GM12878 (cell line): ENCODE measurements at regions not wholly inside any gene's neighbourhood (a gene's known extent, or its start where the extent isn't known, plus 50 kb on each side); places are given as distances from the start of the nearest gene placed in this dataset.

Experiments used
- ATAC-seq: fragments of 200-7000 bp; cut with Tn5 transposase; 3 replicates; pipeline ENCODE4 v1.9.1; 2020; ENCODE audit warnings: mild to moderate bottlenecking, moderate library complexity
- BruUV-seq: library from RNA; stranded (reverse); fragments of 400-500 nt; replicated peaks from 2 replicates; lab custom pipeline; 2021; lab: Mats Ljungman, UMichigan
- CTCF ChIA-PET: fragments of 300-600 bp; sonication (Branson Sonifier 250); formaldehyde crosslinking; extraction: SDS; loops from one replicate; lab custom pipeline; 2021; ENCODE audit warnings: inconsistent platforms; lab: Yijun Ruan, JAX
- POLR2A ChIA-PET: fragments of 350-600 bp; formaldehyde crosslinking; extraction: SDS; loops from one replicate; lab custom pipeline; 2021; ENCODE audit warnings: inconsistent platforms; lab: Charles Lee
- RAD21 ChIA-PET: fragments of 300-600 bp; sonication (Branson Sonifier 250); formaldehyde crosslinking; loops from one replicate; lab custom pipeline; 2023; ENCODE audit warnings: antibody characterized with exemption; ENCODE audit not compliant: unreplicated experiment; lab: Charles Lee
- SMC1A ChIA-PET: fragments of 300-600 bp; sonication (Branson Sonifier 250); formaldehyde crosslinking; loops from one replicate; lab custom pipeline; 2023; ENCODE audit not compliant: unreplicated experiment, uncharacterized antibody; lab: Charles Lee
- DNase-seq: peaks from one replicate; pipeline ENCODE4 v3.0.0-alpha.2; 2011; ENCODE audit warnings: low read depth, low spot score
- FAIRE-seq: peaks from 3 replicates; lab custom pipeline; 2011; peaks lifted over from hg19 to GRCh38; lab: Jason Lieb, UNC
- H2AFZ ChIP-seq: 2 replicates; pipeline ENCODE4 v1.6.0; 2011; ENCODE audit warnings: low read depth, low read length, control low read depth; ENCODE audit not compliant: control insufficient read depth
- H3K27ac ChIP-seq: 2 replicates; pipeline ENCODE4 v1.5.1; 2011; ENCODE audit warnings: control low read depth; ENCODE audit not compliant: control insufficient read depth, insufficient read depth
- H3K27me3 ChIP-seq, 2 experiments: replicated peaks in 1 of 2; 2 replicates each; pipeline versions ENCODE4 v1.6.0 to v1.6.1; 2011; ENCODE audit warnings: low read length in 1 of 2; ENCODE audit not compliant: control insufficient read depth in 2 of 2, insufficient read depth in 2 of 2
- H3K36me3 ChIP-seq, 2 experiments: 2 replicates each; pipeline ENCODE4 v1.5.1; 2011; ENCODE audit warnings: low read length in 1 of 2; ENCODE audit not compliant: control insufficient read depth in 2 of 2, insufficient read depth in 2 of 2
- H3K4me1 ChIP-seq: 2 replicates; pipeline ENCODE4 v1.6.1; 2011; ENCODE audit warnings: mild to moderate bottlenecking, low read length, moderate library complexity, mixed read lengths; ENCODE audit not compliant: control insufficient read depth, insufficient read depth
- H3K4me2 ChIP-seq: 2 replicates; pipeline ENCODE4 v1.6.0; 2011; ENCODE audit warnings: control low read depth; ENCODE audit not compliant: control insufficient read depth, insufficient read depth
- H3K4me3 ChIP-seq: fragments of 200-600 bp; sonication (generic); 2 replicates; pipeline ENCODE4 v1.5.1; 2016
- H3K79me2 ChIP-seq: 2 replicates; pipeline ENCODE4 v1.6.0; 2011; ENCODE audit warnings: low read length; ENCODE audit not compliant: control insufficient read depth, insufficient read depth
- H3K9ac ChIP-seq: 2 replicates; pipeline ENCODE4 v1.8.0; 2011; ENCODE audit warnings: low read length, control low read depth, mixed read lengths; ENCODE audit not compliant: control insufficient read depth, insufficient read depth
- H3K9me3 ChIP-seq: replicated peaks from 3 replicates; pipeline ENCODE4 v1.5.1; 2011; ENCODE audit warnings: mild to moderate bottlenecking, low read length; ENCODE audit not compliant: control insufficient read depth, insufficient read depth
- H4K20me1 ChIP-seq: 2 replicates; pipeline ENCODE4 v1.6.0; 2011; ENCODE audit not compliant: control insufficient read depth, insufficient read depth
- CEBPB ChIP-seq, 2 experiments: fragments of 150-350 bp in 1 of 2; IDR thresholded peaks; 2 replicates each; pipeline ENCODE4 v1.6.1; 2012 to 2014; ENCODE audit warnings: low read depth in 2 of 2, low read length in 2 of 2, borderline replicate concordance in 1 of 2, inconsistent platforms in 1 of 2
- E2F4 ChIP-seq: IDR thresholded peaks from 2 replicates; pipeline ENCODE4 v1.6.1; 2012; ENCODE audit warnings: low read depth, low read length, improper control_type of control experiment
- NFYA ChIP-seq: IDR thresholded peaks from 2 replicates; pipeline ENCODE4 v1.6.1; 2011; ENCODE audit warnings: low read depth, mild to moderate bottlenecking, low read length, improper control_type of control experiment, borderline replicate concordance
- NFYB ChIP-seq: IDR thresholded peaks from 2 replicates; pipeline ENCODE4 v1.6.1; 2011; ENCODE audit warnings: low read depth, mild to moderate bottlenecking, low read length, improper control_type of control experiment, moderate library complexity; ENCODE audit not compliant: insufficient read depth
- PKNOX1 ChIP-seq: fragments of 450-650 bp; IDR thresholded peaks from 2 replicates; pipeline ENCODE4 v1.6.1; 2016; ENCODE audit warnings: mild to moderate bottlenecking
- SIN3A ChIP-seq: IDR thresholded peaks from 2 replicates; pipeline ENCODE4 v1.6.1; 2012; ENCODE audit warnings: low read depth, low read length, improper control_type of control experiment
- SKIL ChIP-seq: fragments of 450-650 bp; IDR thresholded peaks from 2 replicates; pipeline ENCODE4 v1.6.1; 2017; ENCODE audit warnings: mild to moderate bottlenecking, low read depth, inconsistent platforms; ENCODE audit not compliant: poor library complexity, severe bottlenecking
- ZNF207 ChIP-seq: fragments of 450-650 bp; IDR thresholded peaks from 2 replicates; pipeline ENCODE4 v1.6.1; 2014; ENCODE audit warnings: antibody characterized with exemption, mild to moderate bottlenecking, borderline replicate concordance
- ZNF24 ChIP-seq: fragments of 450-650 bp; IDR thresholded peaks from 2 replicates; pipeline ENCODE4 v1.6.1; 2017; ENCODE audit warnings: antibody characterized with exemption, mild to moderate bottlenecking
- WGBS: methylation state at CpG from one replicate; pipeline ENCODE4 v1.1.6; 2016; ENCODE audit warnings: low lambda C conversion rate; ENCODE audit not compliant: insufficient replicate concordance, insufficient coverage; ENCODE audit errors: missing lambda C conversion rate; 5-methylcytosine and 5-hydroxymethylcytosine counted together
- in situ Hi-C: fragments of 300-500 bp; cut with MboI; formaldehyde crosslinking; loops from 9 replicates; pipeline ENCODE4 v1.14.3; 2018; ENCODE audit warnings: mixed read lengths
- intact Hi-C: fragments of 100-400 bp; cut with micrococcal nuclease; formaldehyde crosslinking; loops from one replicate; pipeline ENCODE4 v1.14.2; 2022; ENCODE audit not compliant: unreplicated experiment

GRCh38 chr11:101748572-101749344 lies 165.0 kb upstream of the TRPC6 start:
- Histone ChIP-seq H3K4me3 (no peak overlapping the region), H3K9ac (no peak overlapping the region), H2AFZ (no peak overlapping the region), H3K36me3 (no peaks in the 10 kb centered on the region), H3K4me1 (no peaks in the 10 kb centered on the region), H3K27me3 (no peaks in the 10 kb centered on the region), H3K9me3 (no peaks in the 10 kb centered on the region), H3K27ac (no peak overlapping the region), H3K79me2 (no peaks in the 10 kb centered on the region), H3K4me2 (no peak overlapping the region), H4K20me1 (no peaks in the 10 kb centered on the region)
- FAIRE-seq (no peak), DNase-seq (no peak), ATAC-seq (no peak)
- ChIA-PET RAD21 (no interaction called here), CTCF (no interaction called here), POLR2A (no interaction called here), SMC1A (interaction anchor here (0.7 kb wide), 1 partner anchor 1402 kb away, joined by 4 read pairs; no protein-coding TSS in a partner anchor)
- WGBS = 8% methylated on average over 3 of the region's 3 CpGs
- in situ Hi-C loops (no loop called here), intact Hi-C loops (no loop called here)
- TF ChIP-seq SKIL (no peak), CEBPB (IDR thresholded peaks at IDR 0.05; ENCODE audit: borderline replicate concordance in 1 of 2, low read depth in 2 of 2, low read length in 2 of 2) (no peak), SIN3A (no peak), PKNOX1 (no peak), ZNF24 (no peak), NFYA (no peak), NFYB (no peak), ZNF207 (no peak), E2F4 (no peak)
- BruUV-seq = no TSS peak
